Astrocyte (in vitro differentiated cells and primary cell): ENCODE measurements at regions not wholly inside any gene's neighbourhood (a gene's known extent, or its start where the extent isn't known, plus 50 kb on each side); places are given as distances from the start of the nearest gene placed in this dataset.

Experiments
- DNase-seq: peaks from one replicate; pipeline ENCODE4 v3.0.0-alpha.2; 2010; ENCODE audit warnings: low read depth
- FAIRE-seq: peaks from 2 replicates; lab custom pipeline; 2011; peaks lifted over from hg19 to GRCh38; lab: Jason Lieb, UNC
- H2AFZ ChIP-seq: 2 replicates; pipeline ENCODE4 v1.6.0; 2012; ENCODE audit warnings: low read depth, low read length, inconsistent platforms
- H3K27ac ChIP-seq: 2 replicates; pipeline ENCODE4 v1.5.1; 2011; ENCODE audit warnings: low read depth, low read length, inconsistent platforms
- H3K27me3 ChIP-seq: 2 replicates; pipeline ENCODE4 v1.6.0; 2011; ENCODE audit warnings: low read length, inconsistent platforms; ENCODE audit not compliant: insufficient read depth
- H3K36me3 ChIP-seq: 2 replicates; pipeline ENCODE4 v1.5.1; 2011; ENCODE audit warnings: low read length, inconsistent platforms; ENCODE audit not compliant: insufficient read depth
- H3K4me1 ChIP-seq: 2 replicates; pipeline ENCODE4 v1.5.1; 2011; ENCODE audit warnings: low read length, inconsistent platforms; ENCODE audit not compliant: insufficient read depth
- H3K4me2 ChIP-seq: 2 replicates; pipeline ENCODE4 v1.6.0; 2012; ENCODE audit warnings: low read length, inconsistent platforms
- H3K4me3 ChIP-seq: 2 replicates; pipeline ENCODE4 v1.5.1; 2011; ENCODE audit warnings: low read depth, mild to moderate bottlenecking, low read length, inconsistent platforms; ENCODE audit not compliant: insufficient read depth
- H3K79me2 ChIP-seq: 2 replicates; pipeline ENCODE4 v1.6.0; 2012; ENCODE audit warnings: mild to moderate bottlenecking, low read length, inconsistent platforms; ENCODE audit not compliant: insufficient read depth
- H3K9ac ChIP-seq: 2 replicates; pipeline ENCODE4 v1.6.0; 2012; ENCODE audit warnings: mild to moderate bottlenecking, low read length, inconsistent platforms
- H3K9me3 ChIP-seq: 2 replicates; pipeline ENCODE4 v1.5.1; 2012; ENCODE audit warnings: low read depth, mild to moderate bottlenecking, low read length, inconsistent platforms; ENCODE audit not compliant: insufficient read depth
- H4K20me1 ChIP-seq: 2 replicates; pipeline ENCODE4 v1.6.0; 2012; ENCODE audit warnings: low read length, inconsistent platforms; ENCODE audit not compliant: insufficient read depth
- H3K27ac Mint-ChIP-seq: one replicate; pipeline ENCODE4 v1.8.0; 2021; ENCODE audit warnings: mild to moderate bottlenecking, mixed read lengths; ENCODE audit not compliant: unreplicated experiment
- H3K27me3 Mint-ChIP-seq: one replicate; pipeline ENCODE4 v1.8.0; 2021; ENCODE audit warnings: low read depth, mixed read lengths; ENCODE audit not compliant: unreplicated experiment
- H3K36me3 Mint-ChIP-seq: one replicate; pipeline ENCODE4 v1.8.0; 2021; ENCODE audit warnings: low read depth, mixed read lengths; ENCODE audit not compliant: unreplicated experiment
- H3K4me1 Mint-ChIP-seq: one replicate; pipeline ENCODE4 v1.8.0; 2021; ENCODE audit warnings: low read depth, mixed read lengths; ENCODE audit not compliant: unreplicated experiment
- H3K4me3 Mint-ChIP-seq: one replicate; pipeline ENCODE4 v1.8.0; 2021; ENCODE audit warnings: mild to moderate bottlenecking, moderate library complexity, mixed read lengths; ENCODE audit not compliant: unreplicated experiment
- H3K9me3 Mint-ChIP-seq: one replicate; pipeline ENCODE4 v1.8.0; 2021; ENCODE audit warnings: mild to moderate bottlenecking, mixed read lengths; ENCODE audit not compliant: unreplicated experiment
- EZH2 ChIP-seq: IDR thresholded peaks from 2 replicates; pipeline ENCODE4 v1.6.1; 2012; ENCODE audit warnings: mild to moderate bottlenecking, low read length, inconsistent platforms; ENCODE audit not compliant: insufficient read depth
- TF ChIP-seq, protein P1 (sequence below): IDR thresholded peaks from 2 replicates; pipeline ENCODE4 v1.5.1; 2011; ENCODE audit warnings: low read depth, mild to moderate bottlenecking, inconsistent platforms, low read length, moderate library complexity; ENCODE audit not compliant: insufficient read depth

DNA sequence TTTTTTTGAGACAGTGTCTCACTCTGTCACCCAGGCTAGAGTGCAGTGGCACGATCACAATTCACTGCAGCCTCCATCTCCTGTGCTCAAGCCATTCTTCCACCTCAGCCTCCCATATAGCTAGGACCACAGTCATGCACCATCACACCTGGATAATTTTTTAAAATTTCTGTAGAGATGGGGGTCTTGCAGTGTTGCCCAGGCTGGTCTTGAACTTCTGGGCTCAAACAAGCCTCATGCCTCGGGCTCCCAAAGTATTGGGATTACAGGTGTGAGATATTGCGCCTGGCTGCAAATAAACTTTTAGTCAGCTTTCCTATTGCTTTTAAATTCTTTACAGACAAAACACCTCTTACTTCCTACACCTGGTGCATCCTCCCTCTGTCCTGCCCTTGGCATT, 102.1 kb upstream of the VEPH1 start:
- Histone ChIP-seq H3K4me3 (no peak overlapping the region), H2AFZ (no peak overlapping the region), H3K36me3 (no peaks in the 10 kb centered on the region), H3K4me1 (no peaks in the 10 kb centered on the region), H3K27me3 (no peaks in the 10 kb centered on the region), H4K20me1 (no peaks in the 10 kb centered on the region), H3K9ac (no peak overlapping the region), H3K27ac (no peak overlapping the region), H3K79me2 (no peaks in the 10 kb centered on the region), H3K4me2 (no peak overlapping the region), H3K9me3 (no peaks in the 10 kb centered on the region)
- no peak overlapping the region for H3K4me3 Mint-ChIP-seq
- TF ChIP-seq EZH2 = no peak
- TF ChIP-seq, protein P1, sequence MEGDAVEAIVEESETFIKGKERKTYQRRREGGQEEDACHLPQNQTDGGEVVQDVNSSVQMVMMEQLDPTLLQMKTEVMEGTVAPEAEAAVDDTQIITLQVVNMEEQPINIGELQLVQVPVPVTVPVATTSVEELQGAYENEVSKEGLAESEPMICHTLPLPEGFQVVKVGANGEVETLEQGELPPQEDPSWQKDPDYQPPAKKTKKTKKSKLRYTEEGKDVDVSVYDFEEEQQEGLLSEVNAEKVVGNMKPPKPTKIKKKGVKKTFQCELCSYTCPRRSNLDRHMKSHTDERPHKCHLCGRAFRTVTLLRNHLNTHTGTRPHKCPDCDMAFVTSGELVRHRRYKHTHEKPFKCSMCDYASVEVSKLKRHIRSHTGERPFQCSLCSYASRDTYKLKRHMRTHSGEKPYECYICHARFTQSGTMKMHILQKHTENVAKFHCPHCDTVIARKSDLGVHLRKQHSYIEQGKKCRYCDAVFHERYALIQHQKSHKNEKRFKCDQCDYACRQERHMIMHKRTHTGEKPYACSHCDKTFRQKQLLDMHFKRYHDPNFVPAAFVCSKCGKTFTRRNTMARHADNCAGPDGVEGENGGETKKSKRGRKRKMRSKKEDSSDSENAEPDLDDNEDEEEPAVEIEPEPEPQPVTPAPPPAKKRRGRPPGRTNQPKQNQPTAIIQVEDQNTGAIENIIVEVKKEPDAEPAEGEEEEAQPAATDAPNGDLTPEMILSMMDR = no peak
- peaks cover 2% of the 10 kb centered on the region for H3K4me1 Mint-ChIP-seq
- no peak overlapping the region for H3K27ac Mint-ChIP-seq
- no peak for DNase-seq
- no peak for FAIRE-seq
- H3K27me3 Mint-ChIP-seq = no peaks in the 10 kb centered on the region
- no peaks in the 10 kb centered on the region for H3K36me3 Mint-ChIP-seq
- H3K9me3 Mint-ChIP-seq = no peaks in the 10 kb centered on the region

DNA sequence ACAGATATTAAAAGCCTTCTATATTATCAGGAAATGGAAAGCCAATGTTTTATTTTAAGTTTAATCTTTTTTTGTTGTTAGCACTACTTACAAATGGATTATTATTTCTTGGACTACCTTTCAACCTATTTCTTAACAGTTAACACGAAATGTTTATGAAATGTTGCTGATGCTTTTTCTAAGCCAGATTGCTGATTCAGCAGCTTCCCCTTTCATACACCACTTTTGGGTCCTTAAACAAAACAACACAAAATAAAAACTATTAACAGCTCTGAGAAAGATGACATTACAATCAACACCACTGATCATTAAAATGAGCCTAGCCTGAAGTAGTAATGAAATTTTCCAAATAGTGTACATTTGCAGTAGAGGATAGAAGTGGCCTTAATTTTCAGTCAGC, 99.2 kb upstream of the VEPH1 start:
- Mint-ChIP-seq H3K4me3 (no peak overlapping the region), H3K27ac (no peak overlapping the region), H3K9me3 (no peaks in the 10 kb centered on the region), H3K36me3 (no peaks in the 10 kb centered on the region), H3K4me1 (peaks cover 2% of the 10 kb centered on the region), H3K27me3 (no peaks in the 10 kb centered on the region)
- FAIRE-seq (no peak), DNase-seq (no peak)
- Histone ChIP-seq H3K9me3 (no peaks in the 10 kb centered on the region), H4K20me1 (no peaks in the 10 kb centered on the region), H3K9ac (no peak overlapping the region), H3K4me2 (no peak overlapping the region), H3K4me3 (no peak overlapping the region), H3K27ac (no peak overlapping the region), H3K79me2 (no peaks in the 10 kb centered on the region), H2AFZ (no peak overlapping the region), H3K36me3 (no peaks in the 10 kb centered on the region), H3K27me3 (no peaks in the 10 kb centered on the region), H3K4me1 (no peaks in the 10 kb centered on the region)
- TF ChIP-seq EZH2 = no peak
- TF ChIP-seq, protein P1 = no peak

GRCh38 chr3:157595259-157595658, 92.0 kb upstream of the VEPH1 start:
- no peak for TF ChIP-seq EZH2
- TF ChIP-seq, protein P1 = no peak
- no peaks in the 10 kb centered on the region for H3K4me1 Mint-ChIP-seq
- H3K4me2 ChIP-seq = no peak overlapping the region

More at GRCh38 chr3:157595259-157595658, 92.0 kb upstream of the VEPH1 start:
- H3K9me3 ChIP-seq = no peaks in the 10 kb centered on the region
- H3K9ac ChIP-seq = no peak overlapping the region
- H2AFZ ChIP-seq = no peak overlapping the region
- H3K27ac ChIP-seq = no peak overlapping the region
- no peak for FAIRE-seq
- no peaks in the 10 kb centered on the region for H3K36me3 Mint-ChIP-seq
- H3K4me3 Mint-ChIP-seq = no peak overlapping the region
- H3K36me3 ChIP-seq = no peaks in the 10 kb centered on the region
- H4K20me1 ChIP-seq = no peaks in the 10 kb centered on the region
- peaks cover 7% of the 10 kb centered on the region for H3K27me3 ChIP-seq
- H3K9me3 Mint-ChIP-seq = no peaks in the 10 kb centered on the region
- no peak overlapping the region for H3K4me3 ChIP-seq
- no peaks in the 10 kb centered on the region for H3K27me3 Mint-ChIP-seq
- no peaks in the 10 kb centered on the region for H3K79me2 ChIP-seq
- H3K27ac Mint-ChIP-seq = no peak overlapping the region
- no peaks in the 10 kb centered on the region for H3K4me1 ChIP-seq
- no peak for DNase-seq
